K562 (cell line): ENCODE measurements at regions not wholly inside any gene's neighbourhood (a gene's known extent, or its start where the extent isn't known, plus 50 kb on each side); places are given as distances from the start of the nearest gene placed in this dataset.

ENCODE experiments used
- ATAC-seq: fragments of 200-7000 bp; cut with Tn5 transposase; 3 replicates; pipeline ENCODE4 v1.9.1; 2020; ENCODE audit warnings: moderate library complexity
- BruUV-seq: library from RNA; stranded (reverse); fragments of 400-500 nt; replicated peaks from 2 replicates; lab custom pipeline; 2021; lab: Mats Ljungman, UMichigan
- CTCF ChIA-PET: fragments of 300-600 bp; formaldehyde crosslinking; extraction: SDS; loops from one replicate; lab custom pipeline; 2021; ENCODE audit warnings: low intra/inter-chr PET ratio; lab: Yijun Ruan, JAX
- POLR2A ChIA-PET: fragments of 300-600, 350-650 bp; sonication (Branson Sonifier 250); formaldehyde crosslinking; extraction: SDS; loops from one replicate; lab custom pipeline; 2021; ENCODE audit warnings: antibody characterized with exemption, inconsistent platforms; lab: Yijun Ruan, JAX
- DNase-seq, 4 experiments: peaks; one replicate each; pipeline versions ENCODE4 v3.0.0 to v3.0.0-alpha.2; 2011 to 2018; ENCODE audit warnings: low spot score in 3 of 4, mixed read lengths in 3 of 4; ENCODE audit errors: extremely low read depth in 1 of 4
- FAIRE-seq: peaks from 2 replicates; lab custom pipeline; 2011; peaks lifted over from hg19 to GRCh38; lab: Jason Lieb, UNC
- H2AFZ ChIP-seq: 2 replicates; pipeline ENCODE4 v1.6.0; 2011; ENCODE audit warnings: low read depth, low read length, control low read depth, inconsistent platforms
- H3K27ac ChIP-seq: fragments of 200-600 bp; 3 replicates; pipeline ENCODE4 v1.8.0; 2011; ENCODE audit warnings: low read depth, mild to moderate bottlenecking, control low read depth, inconsistent platforms, low read length, moderate library complexity, mixed read lengths; ENCODE audit errors: extremely low read depth
- H3K27me3 ChIP-seq, 2 experiments: fragments of 300-600 bp in 1 of 2; 2 replicates in 1 of 2; 3 replicates in 1 of 2; pipeline versions ENCODE4 v1.6.0 to v1.8.0; 2011; ENCODE audit warnings: inconsistent platforms in 2 of 2, low read length in 2 of 2, mild to moderate bottlenecking in 1 of 2, mixed read lengths in 1 of 2, moderate library complexity in 1 of 2; ENCODE audit not compliant: control insufficient read depth in 2 of 2, insufficient read depth in 2 of 2
- H3K36me3 ChIP-seq: fragments of 300-600 bp; 3 replicates; pipeline ENCODE4 v1.8.0; 2011; ENCODE audit warnings: mild to moderate bottlenecking, low read length, inconsistent platforms; ENCODE audit not compliant: control insufficient read depth, insufficient read depth
- H3K4me1 ChIP-seq, 2 experiments: fragments of 200-600 bp in 1 of 2; replicated peaks in 1 of 2; 2 replicates in 1 of 2; 3 replicates in 1 of 2; pipeline versions ENCODE4 v1.5.1 to v1.8.0; 2011; ENCODE audit warnings: inconsistent platforms in 2 of 2, low read length in 2 of 2, mild to moderate bottlenecking in 1 of 2, mixed read lengths in 1 of 2, moderate library complexity in 1 of 2; ENCODE audit not compliant: control insufficient read depth in 2 of 2, insufficient read depth in 2 of 2
- H3K4me2 ChIP-seq: 2 replicates; pipeline ENCODE4 v1.6.1; 2011; ENCODE audit warnings: low read length, control low read depth, inconsistent platforms, mixed read lengths; ENCODE audit not compliant: insufficient read depth
- H3K4me3 ChIP-seq: fragments of 200-600 bp; sonication (generic), shearing (Covaris generic); 2 replicates; pipeline ENCODE4 v1.5.1; 2016; ENCODE audit warnings: control low read depth, inconsistent platforms
- H3K79me2 ChIP-seq: fragments of 200-600 bp; 3 replicates; pipeline ENCODE4 v1.8.0; 2011; ENCODE audit warnings: low read length, inconsistent platforms; ENCODE audit not compliant: control insufficient read depth, insufficient read depth
- H3K9ac ChIP-seq, 2 experiments: 2 replicates each; pipeline versions ENCODE4 v1.6.0 to v1.6.1; 2011; ENCODE audit warnings: low read depth in 2 of 2, low read length in 2 of 2, control low read depth in 1 of 2, inconsistent platforms in 1 of 2, mild to moderate bottlenecking in 1 of 2, mixed read lengths in 1 of 2; ENCODE audit not compliant: insufficient read depth in 1 of 2
- H3K9me1 ChIP-seq: one replicate; pipeline ENCODE4 v1.6.0; 2011; ENCODE audit warnings: inconsistent platforms, mild to moderate bottlenecking, low read length, moderate library complexity; ENCODE audit not compliant: control insufficient read depth, insufficient read depth
- H3K9me3 ChIP-seq: replicated peaks from 2 replicates; pipeline ENCODE4 v1.5.1; 2011; ENCODE audit warnings: low read depth, low read length, inconsistent platforms; ENCODE audit not compliant: control insufficient read depth, insufficient read depth
- H4K20me1 ChIP-seq: replicated peaks from 2 replicates; pipeline ENCODE4 v1.6.1; 2011; ENCODE audit warnings: low read length, inconsistent platforms, mixed read lengths; ENCODE audit not compliant: control insufficient read depth, insufficient read depth
- COPS2 ChIP-seq: fragments of 450-650 bp; conservative IDR thresholded peaks from 2 replicates; pipeline ENCODE4 v1.6.1; 2016; ENCODE audit warnings: mild to moderate bottlenecking, moderate library complexity
- E2F6 ChIP-seq, 2 experiments: IDR thresholded peaks; 2 replicates each; pipeline ENCODE4 v1.6.1; 2011; ENCODE audit warnings: borderline replicate concordance in 1 of 2, control low read depth in 1 of 2, low read depth in 1 of 2, low read length in 1 of 2, mild to moderate bottlenecking in 1 of 2, mixed read lengths in 1 of 2, moderate library complexity in 1 of 2; ENCODE audit not compliant: insufficient read depth in 1 of 2, insufficient read length in 1 of 2, poor library complexity in 1 of 2, severe bottlenecking in 1 of 2; ENCODE audit errors: extremely low read depth in 1 of 2
- ETS1 ChIP-seq: conservative IDR thresholded peaks from 2 replicates; pipeline ENCODE4 v1.6.1; 2011; ENCODE audit warnings: low read depth, mild to moderate bottlenecking, low read length; ENCODE audit not compliant: control insufficient read depth
- FOXK1 ChIP-seq: sonication (generic); formaldehyde crosslinking; IDR thresholded peaks from 2 replicates; pipeline ENCODE4 v1.8.0; 2022; ENCODE audit warnings: missing genetic modification reagents, mild to moderate bottlenecking, borderline replicate concordance
- MTA2 ChIP-seq: fragments of 450-650 bp; IDR thresholded peaks from 2 replicates; pipeline ENCODE4 v1.6.1; 2016; ENCODE audit warnings: low read depth
- NFYB ChIP-seq: IDR thresholded peaks from 2 replicates; pipeline ENCODE4 v1.6.1; 2011; ENCODE audit warnings: mild to moderate bottlenecking, moderate library complexity; ENCODE audit not compliant: insufficient read length; ENCODE audit errors: extremely low read depth
- RBM39 ChIP-seq: fragments of 200-400 bp; formaldehyde crosslinking; optimal IDR thresholded peaks from 2 replicates; pipeline ENCODE3; 2018; ENCODE audit warnings: low read depth, low read length
- SMARCC2 ChIP-seq: fragments of 450-650 bp; IDR thresholded peaks from 2 replicates; pipeline ENCODE4 v1.6.1; 2017; ENCODE audit warnings: antibody characterized with exemption, moderate library complexity, mild to moderate bottlenecking, low read depth
- SRSF7 ChIP-seq: fragments of 200-400 bp; formaldehyde crosslinking; optimal IDR thresholded peaks from 2 replicates; pipeline ENCODE3; 2017; ENCODE audit warnings: mild to moderate bottlenecking, low read depth, low read length
- SRSF9 ChIP-seq: fragments of 200-400 bp; formaldehyde crosslinking; IDR thresholded peaks from 2 replicates; pipeline ENCODE4 v1.6.1; 2017; ENCODE audit warnings: low read depth, low read length, borderline replicate concordance
- THRA ChIP-seq: fragments of 450-650 bp; IDR thresholded peaks from 2 replicates; pipeline ENCODE4 v1.6.1; 2017; ENCODE audit warnings: mild to moderate bottlenecking, moderate library complexity
- USF2 ChIP-seq: sonication (generic); formaldehyde crosslinking; IDR thresholded peaks from 2 replicates; pipeline ENCODE4 v1.5.0; 2020; ENCODE audit warnings: missing genetic modification reagents
- ZNF23 ChIP-seq: fragments of 250-450 bp; sonication (Bioruptor Pico); IDR thresholded peaks from 2 replicates; pipeline ENCODE4 v1.4.0; 2020; ENCODE audit warnings: mild to moderate bottlenecking
- ZNF263 ChIP-seq: sonication (generic); formaldehyde crosslinking; IDR thresholded peaks from 2 replicates; pipeline ENCODE4 v1.8.0; 2022; ENCODE audit warnings: mild to moderate bottlenecking, missing genetic modification reagents, borderline replicate concordance
- ZNF280B ChIP-seq: fragments of 250-450 bp; sonication (Bioruptor Pico); IDR thresholded peaks from 2 replicates; pipeline ENCODE4 v1.5.1; 2021; ENCODE audit warnings: mild to moderate bottlenecking
- ZNF696 ChIP-seq: fragments of 250-450 bp; sonication (Bioruptor Pico); conservative IDR thresholded peaks from 2 replicates; pipeline ENCODE4 v1.4.0; 2020; ENCODE audit warnings: mild to moderate bottlenecking, moderate library complexity
- ZNF707 ChIP-seq: fragments of 250-450 bp; sonication (Bioruptor Pico); conservative IDR thresholded peaks from 2 replicates; pipeline ENCODE4 v1.8.0; 2022; ENCODE audit warnings: inconsistent platforms, mild to moderate bottlenecking, moderate library complexity
- WGBS: fragments of 100-300 bp; shearing (Covaris generic); methylation state at CpG from one replicate; pipeline ENCODE4 v1.1.6; 2016; ENCODE audit warnings: low coverage, mixed read lengths; ENCODE audit not compliant: insufficient coverage; ENCODE audit errors: missing lambda C conversion rate; 5-methylcytosine and 5-hydroxymethylcytosine counted together
- in situ Hi-C: fragments of 300-500 bp; cut with MboI; formaldehyde crosslinking; loops from 4 replicates; pipeline ENCODE4 v1.15.0; 2018; ENCODE audit warnings: inconsistent platforms, mixed read lengths
- intact Hi-C: fragments of 100-400 bp; cut with micrococcal nuclease; formaldehyde crosslinking; loops from 2 replicates; pipeline ENCODE4 v1.14.2; 2022

- CTCF ChIA-PET: no interaction called here
- no peak overlapping the region for H3K27ac ChIP-seq
- H3K9ac ChIP-seq: no peak overlapping the region
- WGBS: 0% methylated on average over 5 of the region's 5 CpGs
- in situ Hi-C loops: no loop called here
- H3K9me1 ChIP-seq: no peaks in the 10 kb centered on the region
- no peaks in the 10 kb centered on the region for H3K79me2 ChIP-seq
- intact Hi-C loops: no loop called here
- FAIRE-seq (no peak), ATAC-seq (no peak), DNase-seq (no peak)
- no peaks in the 10 kb centered on the region; the same call in 1 of the 2 replicates for H4K20me1 ChIP-seq
- no peaks in the 10 kb centered on the region for H3K36me3 ChIP-seq
- H3K4me1 ChIP-seq: no peaks in the 10 kb centered on the region
- no peak overlapping the region for H2AFZ ChIP-seq
- POLR2A ChIA-PET: no interaction called here
- H3K27me3 ChIP-seq: no peaks in the 10 kb centered on the region
- no peak overlapping the region for H3K4me2 ChIP-seq
- H3K9me3 ChIP-seq: no peaks in the 10 kb centered on the region
- H3K4me3 ChIP-seq: no peak overlapping the region
- no TSS peak for BruUV-seq
- no peak for TF ChIP-seq THRA
- no peak for TF ChIP-seq USF2
- no peak for TF ChIP-seq ZNF696
- TF ChIP-seq ZNF23: no peak
- no peak for TF ChIP-seq ETS1
- no peak for TF ChIP-seq MTA2
- TF ChIP-seq ZNF263 (CRISPR knock-in tag): no peak
- TF ChIP-seq SRSF9: no peak
- no peak for TF ChIP-seq NFYB
- no peak for TF ChIP-seq SMARCC2
- TF ChIP-seq FOXK1 (CRISPR knock-in tag): no peak
- no peak for TF ChIP-seq COPS2
- TF ChIP-seq RBM39: no peak
- no peak for TF ChIP-seq SRSF7
- no peak for TF ChIP-seq E2F6 (IDR thresholded peaks at IDR 0.05; ENCODE audit: borderline replicate concordance in 1 of 2, extremely low read depth in 1 of 2, insufficient read depth in 1 of 2, insufficient read length in 1 of 2, low read depth in 1 of 2, low read length in 1 of 2, poor library complexity in 1 of 2, severe bottlenecking in 1 of 2)
- no peak for TF ChIP-seq ZNF280B (CRISPR knock-in tag)
- TF ChIP-seq ZNF707 (CRISPR knock-in tag): no peak
Observed at GRCh38 chr22:27204280-27204679, 546.9 kb downstream of the MIAT start.
